ENCODE measurements at regions not wholly inside any gene's neighbourhood (a gene's known extent, or its start where the extent isn't known, plus 50 kb on each side); places are given as distances from the start of the nearest gene placed in this dataset.

- WGBS (ENCODE audit: insufficient coverage), result 100% methylated on average over 2 of the region's 3 CpGs
- no peak overlapping the region for H3K27ac ChIP-seq (ENCODE audit: low read length)
- Mint-ChIP-seq H3K27ac (no peak overlapping the region), H3K4me1 (peaks cover 15 to 29% of the 10 kb centered on the region in 2 donors), H3K4me3 (peak overlapping the region; percentile 45), H3K36me3 (no peaks in the 10 kb centered on the region), H3K27me3 (ENCODE audit: low read depth in 2 of 2) (peaks cover 8% of the 10 kb centered on the region in 2 donors), H3K9me3 (no peaks in the 10 kb centered on the region)
- no peaks in the 10 kb centered on the region for H3K36me3 ChIP-seq (ENCODE audit: control insufficient read depth, insufficient read depth, low read length)
- no peaks in the 10 kb centered on the region for H3K9me3 ChIP-seq (ENCODE audit: control insufficient read depth, insufficient read depth, low read length)
- peaks cover 5% of the 10 kb centered on the region for H3K4me1 ChIP-seq (ENCODE audit: control insufficient read depth, insufficient read depth, low read length)
- H3K27me3 ChIP-seq (ENCODE audit: control insufficient read depth, insufficient read depth, low read length), result no peaks in the 10 kb centered on the region
- H3K4me3 ChIP-seq (ENCODE audit: low read length), result no peak overlapping the region
- no peak for TF ChIP-seq CTCF (IDR thresholded peaks at IDR 0.05)
- no peak for DNase-seq
- no peak for ATAC-seq
- intact Hi-C loops (cut with micrococcal nuclease), result no loop called here
Measured at GRCh38 chr10:8138471-8138870, 84.0 kb downstream of the GATA3 start.

GRCh38 chr10:8144496-8144895 lies 90.0 kb downstream of the GATA3 start:
- intact Hi-C loops (cut with micrococcal nuclease), result no loop called here
- Histone ChIP-seq H3K9me3 (ENCODE audit: control insufficient read depth, insufficient read depth, low read length) (no peaks in the 10 kb centered on the region), H3K27me3 (ENCODE audit: control insufficient read depth, insufficient read depth, low read length) (no peaks in the 10 kb centered on the region), H3K36me3 (ENCODE audit: control insufficient read depth, insufficient read depth, low read length) (no peaks in the 10 kb centered on the region), H3K4me3 (ENCODE audit: low read length) (no peak overlapping the region), H3K4me1 (ENCODE audit: control insufficient read depth, insufficient read depth, low read length) (no peaks in the 10 kb centered on the region), H3K27ac (ENCODE audit: low read length) (no peak overlapping the region)
- no peaks in the 10 kb centered on the region for H3K9me3 Mint-ChIP-seq
- no peak for TF ChIP-seq CTCF (IDR thresholded peaks at IDR 0.05)
- no peaks in the 10 kb centered on the region for H3K4me1 Mint-ChIP-seq
- ATAC-seq, result no peak
- H3K36me3 Mint-ChIP-seq, result no peaks in the 10 kb centered on the region
- no peak overlapping the region for H3K27ac Mint-ChIP-seq
- H3K4me3 Mint-ChIP-seq, result no peak overlapping the region
- peaks cover 3 to 8% of the 10 kb centered on the region in 2 donors for H3K27me3 Mint-ChIP-seq (ENCODE audit: low read depth in 2 of 2)
- no peak for DNase-seq
- WGBS (ENCODE audit: insufficient coverage), result 94% methylated on average over 4 of the region's 4 CpGs

GRCh38 chr10:8146650-8147049 lies 92.2 kb downstream of the GATA3 start:
- Mint-ChIP-seq H3K9me3 (no peaks in the 10 kb centered on the region), H3K4me1 (no peaks in the 10 kb centered on the region), H3K36me3 (no peaks in the 10 kb centered on the region), H3K27ac (no peak overlapping the region), H3K4me3 (no peak overlapping the region), H3K27me3 (ENCODE audit: low read depth in 2 of 2) (peaks cover 3 to 8% of the 10 kb centered on the region in 2 donors)
- ATAC-seq, result no peak
- H3K27me3 ChIP-seq (ENCODE audit: control insufficient read depth, insufficient read depth, low read length), result no peaks in the 10 kb centered on the region
- DNase-seq, result no peak
- H3K36me3 ChIP-seq (ENCODE audit: control insufficient read depth, insufficient read depth, low read length), result no peaks in the 10 kb centered on the region
- intact Hi-C loops (cut with micrococcal nuclease), result no loop called here
- no peak for TF ChIP-seq CTCF (IDR thresholded peaks at IDR 0.05)
- 75% methylated on average over 8 of the region's 9 CpGs for WGBS (ENCODE audit: insufficient coverage)
- H3K27ac ChIP-seq (ENCODE audit: low read length), result no peak overlapping the region
- H3K9me3 ChIP-seq (ENCODE audit: control insufficient read depth, insufficient read depth, low read length), result no peaks in the 10 kb centered on the region
- H3K4me3 ChIP-seq (ENCODE audit: low read length), result no peak overlapping the region
- no peaks in the 10 kb centered on the region for H3K4me1 ChIP-seq (ENCODE audit: control insufficient read depth, insufficient read depth, low read length)

GRCh38 chr10:8149991-8150390 lies 95.5 kb downstream of the GATA3 start:
- no peak overlapping the region for H3K4me3 Mint-ChIP-seq
- TF ChIP-seq CTCF (IDR thresholded peaks at IDR 0.05), result no peak
- Histone ChIP-seq H3K27me3 (ENCODE audit: control insufficient read depth, insufficient read depth, low read length) (no peaks in the 10 kb centered on the region), H3K36me3 (ENCODE audit: control insufficient read depth, insufficient read depth, low read length) (no peaks in the 10 kb centered on the region), H3K9me3 (ENCODE audit: control insufficient read depth, insufficient read depth, low read length) (no peaks in the 10 kb centered on the region), H3K4me3 (ENCODE audit: low read length) (no peak overlapping the region), H3K4me1 (ENCODE audit: control insufficient read depth, insufficient read depth, low read length) (no peaks in the 10 kb centered on the region), H3K27ac (ENCODE audit: low read length) (no peak overlapping the region)
- H3K9me3 Mint-ChIP-seq, result no peaks in the 10 kb centered on the region
- WGBS (ENCODE audit: insufficient coverage), result 93% methylated on average over 12 of the region's 12 CpGs
- peaks cover 3 to 8% of the 10 kb centered on the region in 2 donors for H3K27me3 Mint-ChIP-seq (ENCODE audit: low read depth in 2 of 2)
- ATAC-seq (no peak), DNase-seq (no peak)
- H3K4me1 Mint-ChIP-seq, result no peaks in the 10 kb centered on the region
- intact Hi-C loops (cut with micrococcal nuclease), result no loop called here
- H3K27ac Mint-ChIP-seq, result no peak overlapping the region
- no peaks in the 10 kb centered on the region for H3K36me3 Mint-ChIP-seq
